A673 (cell line): ENCODE measurements at regions not wholly inside any gene's neighbourhood (a gene's known extent, or its start where the extent isn't known, plus 50 kb on each side); places are given as distances from the start of the nearest gene placed in this dataset.

Experiments used
- BruUV-seq: library from RNA; stranded (reverse); fragments of 400-500 nt; replicated peaks from 2 replicates; lab custom pipeline; 2021; lab: Mats Ljungman, UMichigan
- CTCF ChIA-PET: fragments of 300-600 bp; sonication (Branson Sonifier 250); formaldehyde crosslinking; loops from one replicate; lab custom pipeline; 2022; ENCODE audit warnings: antibody characterized with exemption; lab: Charles Lee
- POLR2A ChIA-PET: fragments of 300-600 bp; sonication (Branson Sonifier 250); formaldehyde crosslinking; loops from one replicate; lab custom pipeline; 2022; ENCODE audit warnings: antibody characterized with exemption; ENCODE audit not compliant: low non-redundant PET; lab: Charles Lee
- DNase-seq: peaks from one replicate; pipeline ENCODE4 v3.0.0-alpha.2; 2015; ENCODE audit warnings: low spot score
- H3K27ac ChIP-seq: fragments of 200-600 bp; sonication (generic); 2 replicates; pipeline ENCODE4 v1.5.1; 2016; ENCODE audit warnings: mixed run types, low read depth, mild to moderate bottlenecking, mixed read lengths, antibody characterized with exemption, low read length; ENCODE audit not compliant: poor library complexity, severe bottlenecking
- H3K27me3 ChIP-seq: fragments of 200-600 bp; sonication (generic); replicated peaks from 2 replicates; pipeline ENCODE4 v1.6.1; 2017; ENCODE audit warnings: mixed run types, low read depth, mild to moderate bottlenecking, mixed read lengths, antibody characterized with exemption, low read length; ENCODE audit not compliant: insufficient read depth, poor library complexity
- H3K36me3 ChIP-seq: fragments of 200-600 bp; sonication (generic); 2 replicates; pipeline ENCODE4 v1.6.1; 2016; ENCODE audit warnings: mixed run types, mild to moderate bottlenecking, mixed read lengths, antibody characterized with exemption, low read length; ENCODE audit not compliant: insufficient read depth, poor library complexity, severe bottlenecking
- H3K4me1 ChIP-seq: fragments of 200-600 bp; sonication (generic); 2 replicates; pipeline ENCODE4 v1.6.1; 2017; ENCODE audit warnings: mixed run types, mild to moderate bottlenecking, mixed read lengths, antibody characterized with exemption, low read length; ENCODE audit not compliant: insufficient read depth, poor library complexity, severe bottlenecking
- H3K4me3 ChIP-seq: fragments of 200-600 bp; sonication (generic); 2 replicates; pipeline ENCODE4 v1.5.1; 2016; ENCODE audit warnings: low read depth, mixed run types, mild to moderate bottlenecking, mixed read lengths, low read length; ENCODE audit not compliant: poor library complexity, severe bottlenecking
- H3K9me3 ChIP-seq: fragments of 200-600 bp; sonication (generic); 2 replicates; pipeline ENCODE4 v1.6.1; 2016; ENCODE audit warnings: mixed run types, low read depth, mild to moderate bottlenecking, mixed read lengths, antibody characterized with exemption, low read length; ENCODE audit not compliant: poor library complexity, severe bottlenecking
- EZH2 ChIP-seq: fragments of 200-600 bp; sonication (generic); IDR thresholded peaks from 2 replicates; pipeline ENCODE4 v1.6.1; 2017; ENCODE audit warnings: borderline replicate concordance, low read depth, mild to moderate bottlenecking, mixed read lengths, antibody characterized with exemption, low read length; ENCODE audit not compliant: poor library complexity, severe bottlenecking
- intact Hi-C: fragments of 100-400 bp; cut with micrococcal nuclease; formaldehyde crosslinking; loops from one replicate; pipeline ENCODE4 v1.10.0; 2022; ENCODE audit not compliant: unreplicated experiment
- TF ChIP-seq, protein P1 (sequence below): fragments of 300-800, 200-600 bp; sonication (generic); conservative IDR thresholded peaks from 2 replicates; pipeline ENCODE4 v1.5.1; 2017; ENCODE audit warnings: low read depth, mild to moderate bottlenecking, antibody characterized with exemption, low read length, moderate library complexity, mixed read lengths

DNA sequence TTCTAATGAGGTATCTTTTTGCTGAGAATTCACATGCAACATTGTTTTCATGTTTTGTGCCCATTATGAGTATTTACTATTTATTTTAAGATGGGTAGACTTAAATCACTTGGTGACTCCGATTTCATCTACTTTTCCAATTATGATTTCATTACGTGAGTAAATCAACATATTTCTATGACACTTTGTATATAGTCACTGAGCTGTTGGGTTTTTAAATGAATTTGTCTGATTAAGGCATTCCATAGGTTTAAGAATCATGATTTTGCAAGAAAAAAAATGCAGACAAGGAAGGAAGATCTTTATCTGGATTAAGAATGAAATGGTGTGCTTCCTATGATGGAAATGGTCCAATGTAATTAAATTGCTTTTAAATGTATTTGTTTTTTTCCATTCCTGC, 661.9 kb downstream of the ANXA1 start:
- Histone ChIP-seq H3K4me1 (no peaks in the 10 kb centered on the region), H3K27me3 (no peaks in the 10 kb centered on the region), H3K27ac (no peak overlapping the region), H3K36me3 (no peaks in the 10 kb centered on the region), H3K9me3 (no peaks in the 10 kb centered on the region), H3K4me3 (no peak overlapping the region)
- TF ChIP-seq, protein P1, sequence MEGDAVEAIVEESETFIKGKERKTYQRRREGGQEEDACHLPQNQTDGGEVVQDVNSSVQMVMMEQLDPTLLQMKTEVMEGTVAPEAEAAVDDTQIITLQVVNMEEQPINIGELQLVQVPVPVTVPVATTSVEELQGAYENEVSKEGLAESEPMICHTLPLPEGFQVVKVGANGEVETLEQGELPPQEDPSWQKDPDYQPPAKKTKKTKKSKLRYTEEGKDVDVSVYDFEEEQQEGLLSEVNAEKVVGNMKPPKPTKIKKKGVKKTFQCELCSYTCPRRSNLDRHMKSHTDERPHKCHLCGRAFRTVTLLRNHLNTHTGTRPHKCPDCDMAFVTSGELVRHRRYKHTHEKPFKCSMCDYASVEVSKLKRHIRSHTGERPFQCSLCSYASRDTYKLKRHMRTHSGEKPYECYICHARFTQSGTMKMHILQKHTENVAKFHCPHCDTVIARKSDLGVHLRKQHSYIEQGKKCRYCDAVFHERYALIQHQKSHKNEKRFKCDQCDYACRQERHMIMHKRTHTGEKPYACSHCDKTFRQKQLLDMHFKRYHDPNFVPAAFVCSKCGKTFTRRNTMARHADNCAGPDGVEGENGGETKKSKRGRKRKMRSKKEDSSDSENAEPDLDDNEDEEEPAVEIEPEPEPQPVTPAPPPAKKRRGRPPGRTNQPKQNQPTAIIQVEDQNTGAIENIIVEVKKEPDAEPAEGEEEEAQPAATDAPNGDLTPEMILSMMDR = no peak
- no peak for TF ChIP-seq EZH2
- no TSS peak for BruUV-seq
- intact Hi-C loops = no loop called here
- POLR2A ChIA-PET = no interaction called here
- no peak for DNase-seq
- CTCF ChIA-PET = no interaction called here

DNA sequence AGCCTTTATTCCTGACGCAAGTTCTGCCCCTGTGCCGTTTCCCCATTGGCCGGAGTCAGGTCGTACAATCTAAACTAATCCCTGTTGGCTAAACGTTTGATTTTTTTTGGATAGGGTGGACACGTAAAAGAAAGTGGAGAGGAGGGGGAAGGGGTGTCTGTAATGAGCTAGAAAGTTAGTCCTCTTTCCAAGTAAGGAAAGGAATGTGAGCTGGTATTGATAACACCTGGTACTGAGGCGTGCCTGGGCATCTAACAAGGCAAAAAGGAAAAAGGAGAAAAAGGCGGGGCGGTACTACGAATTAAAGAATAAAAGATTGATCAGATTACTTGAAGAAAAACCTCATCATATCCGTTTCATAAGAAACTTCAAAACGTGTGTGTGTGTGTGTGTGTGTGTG, 665.2 kb downstream of the ANXA1 start:
- BruUV-seq = no TSS peak
- H3K9me3 ChIP-seq = no peaks in the 10 kb centered on the region
- POLR2A ChIA-PET = no interaction called here
- no peak overlapping the region for H3K4me3 ChIP-seq
- H3K36me3 ChIP-seq = no peaks in the 10 kb centered on the region
- no peaks in the 10 kb centered on the region for H3K27me3 ChIP-seq
- no peak for DNase-seq
- CTCF ChIA-PET = no interaction called here
- no peak overlapping the region for H3K27ac ChIP-seq
- H3K4me1 ChIP-seq = no peaks in the 10 kb centered on the region
- intact Hi-C loops = no loop called here
- TF ChIP-seq, protein P1 = no peak
- TF ChIP-seq EZH2 = no peak

DNA sequence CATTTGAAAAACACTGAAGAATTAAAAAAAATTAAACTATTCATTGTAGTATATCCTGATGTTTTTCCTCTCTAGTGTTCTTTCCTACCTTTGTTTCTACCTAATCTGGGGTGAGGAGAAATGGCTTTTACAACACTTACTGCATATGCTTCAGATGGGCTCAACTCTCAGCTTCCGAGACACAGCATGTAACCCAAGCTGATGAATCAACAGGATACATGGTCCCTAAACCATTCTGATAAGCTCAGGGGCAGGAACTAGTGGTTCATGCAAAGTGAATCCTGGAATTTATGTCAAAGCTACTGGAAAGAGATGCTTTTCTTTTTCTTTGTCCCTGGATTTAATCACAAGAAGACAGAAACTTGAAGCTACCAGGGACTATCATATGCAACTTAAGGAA, 672.5 kb upstream of the RORB start:
- Histone ChIP-seq H3K36me3 (no peaks in the 10 kb centered on the region), H3K27ac (no peak overlapping the region), H3K9me3 (no peaks in the 10 kb centered on the region), H3K27me3 (no peaks in the 10 kb centered on the region), H3K4me1 (no peaks in the 10 kb centered on the region), H3K4me3 (no peak overlapping the region)
- BruUV-seq = no TSS peak
- CTCF ChIA-PET = no interaction called here
- no peak for DNase-seq
- intact Hi-C loops = no loop called here
- POLR2A ChIA-PET = no interaction called here
- TF ChIP-seq EZH2 = no peak
- TF ChIP-seq, protein P1 = no peak
